Suppressor macrophage (primary cell): ENCODE measurements at regions not wholly inside any gene's neighbourhood (a gene's known extent, or its start where the extent isn't known, plus 50 kb on each side); places are given as distances from the start of the nearest gene placed in this dataset.

Source experiments
- DNase-seq, 4 experiments: peaks; one replicate each; pipeline ENCODE4 v3.0.0-alpha.2; 2020 to 2022

DNA sequence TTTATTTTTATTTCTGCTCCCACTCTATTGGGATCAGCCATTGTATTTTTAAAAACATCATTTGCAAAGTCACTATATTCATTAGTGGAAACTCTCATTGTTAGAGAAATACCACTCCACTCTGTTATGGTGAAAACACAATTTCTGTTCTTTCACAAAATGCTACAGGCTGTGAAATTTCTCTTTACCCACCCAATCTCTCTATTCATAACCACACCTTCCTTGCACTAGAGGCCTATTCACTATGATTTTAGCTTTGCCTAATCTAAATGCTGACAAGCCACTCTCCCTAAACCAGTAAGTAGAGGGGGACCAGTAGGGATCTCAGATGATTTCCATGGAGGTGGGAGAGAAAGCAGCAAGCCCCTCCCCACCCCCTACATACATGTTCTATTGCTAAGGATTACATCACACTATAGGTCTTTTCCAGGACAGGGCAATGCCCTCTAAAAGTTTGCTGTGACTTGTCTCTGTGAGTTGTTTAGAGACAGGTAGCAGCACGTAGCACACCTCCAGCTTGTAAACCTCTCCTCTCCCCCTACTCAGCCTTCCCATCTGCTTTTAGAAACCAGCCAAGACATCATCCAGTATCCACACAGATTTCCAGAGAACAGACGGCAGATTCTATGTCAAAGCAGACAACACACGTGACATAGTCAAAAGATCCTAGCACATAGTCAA is 58.3 kb upstream of the PPP1R3C start:
- DNase-seq = no peak

GRCh38 chr10:91690412-91690811 is 57.5 kb upstream of the PPP1R3C start:
- no peak for DNase-seq

- DNase-seq = no peak
Measured at GRCh38 chr10:91689731-91690168, 56.9 kb upstream of the PPP1R3C start.

- DNase-seq = no peak
Measured at GRCh38 chr10:91684841-91685240, 52.0 kb upstream of the PPP1R3C start.

GRCh38 chr10:91683975-91684374 is 51.1 kb upstream of the PPP1R3C start:
- DNase-seq = no peak

DNA sequence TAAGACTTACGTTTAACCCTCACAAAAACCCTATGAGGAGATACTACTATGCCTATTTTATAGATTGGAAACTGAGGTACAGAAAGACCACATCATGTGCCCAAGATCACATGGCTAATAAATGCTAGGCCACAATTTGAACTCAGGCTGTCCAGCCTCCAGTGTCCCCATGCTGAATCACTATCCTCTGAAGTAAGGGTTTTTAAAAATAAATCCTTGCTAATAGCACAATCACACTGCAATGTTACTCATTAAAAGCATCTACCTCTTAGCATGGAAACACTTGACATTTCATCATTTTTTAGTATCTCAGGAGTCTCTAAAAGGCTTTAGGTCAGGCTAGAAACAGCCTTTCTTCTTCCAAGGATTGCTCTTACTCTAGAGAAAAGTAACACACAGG is 50.0 kb upstream of the PPP1R3C start:
- no peak for DNase-seq
